ENCODE measurements at regions not wholly inside any gene's neighbourhood (a gene's known extent, or its start where the extent isn't known, plus 50 kb on each side); places are given as distances from the start of the nearest gene placed in this dataset.

GRCh38 chr4:144296941-144297340 lies 156.4 kb upstream of the GYPA start:
- Histone ChIP-seq H3K27ac (no peak overlapping the region), H3K4me3 (no peak overlapping the region), H3K36me3 (no peaks in the 10 kb centered on the region), H4K20me1 (no peaks in the 10 kb centered on the region), H3K4me2 (no peak overlapping the region), H3K9me3 (replicated peaks in 1 of 11) (no peaks in the 10 kb centered on the region), H3K4me1 (no peaks in the 10 kb centered on the region), H3K27me3 (no peaks in the 10 kb centered on the region), H3K9ac (no peak overlapping the region)
- no peak for TF ChIP-seq Cebpa-rat (IDR thresholded peaks at IDR 0.05)

DNA sequence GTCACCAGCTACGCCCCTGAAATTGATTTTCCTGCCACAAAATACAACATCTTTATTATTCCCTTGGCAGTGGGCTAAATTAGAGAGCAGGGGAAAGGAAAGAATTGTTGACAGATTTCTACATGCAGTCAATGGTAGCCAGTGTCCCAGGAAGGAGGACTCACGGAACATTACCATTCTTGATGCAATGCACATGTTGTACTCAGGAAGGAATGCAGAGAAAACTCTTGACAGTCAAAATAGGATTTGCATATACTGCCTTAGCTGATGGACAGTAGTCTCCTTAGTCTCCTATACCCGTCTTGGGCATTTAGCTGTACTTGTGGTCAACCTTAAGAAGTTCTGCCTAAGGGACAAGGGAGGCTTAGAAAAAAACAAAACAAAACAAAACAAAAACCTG lies 158.0 kb upstream of the GYPA start:
- no peak overlapping the region for H3K9ac ChIP-seq
- no peak overlapping the region for H3K4me2 ChIP-seq
- no peak overlapping the region for H3K4me3 ChIP-seq
- H3K36me3 ChIP-seq, result no peaks in the 10 kb centered on the region
- H4K20me1 ChIP-seq, result no peaks in the 10 kb centered on the region
- no peaks in the 10 kb centered on the region for H3K9me3 ChIP-seq (replicated peaks in 1 of 11)
- no peak for TF ChIP-seq Cebpa-rat (IDR thresholded peaks at IDR 0.05)
- no peak overlapping the region for H3K27ac ChIP-seq
- H3K4me1 ChIP-seq, result no peaks in the 10 kb centered on the region
- no peaks in the 10 kb centered on the region for H3K27me3 ChIP-seq

GRCh38 chr4:144300616-144301015 lies 160.1 kb upstream of the GYPA start:
- no peak overlapping the region for H3K4me2 ChIP-seq
- H3K4me3 ChIP-seq, result no peak overlapping the region
- no peaks in the 10 kb centered on the region for H4K20me1 ChIP-seq
- TF ChIP-seq Cebpa-rat (IDR thresholded peaks at IDR 0.05), result no peak
- no peaks in the 10 kb centered on the region for H3K9me3 ChIP-seq (replicated peaks in 1 of 11)
- H3K27ac ChIP-seq, result no peak overlapping the region
- no peaks in the 10 kb centered on the region for H3K27me3 ChIP-seq
- no peak overlapping the region for H3K9ac ChIP-seq
- no peaks in the 10 kb centered on the region for H3K36me3 ChIP-seq
- no peaks in the 10 kb centered on the region for H3K4me1 ChIP-seq

GRCh38 chr4:144302704-144303536 lies 162.4 kb upstream of the GYPA start:
- Histone ChIP-seq H3K4me1 (no peaks in the 10 kb centered on the region), H3K4me3 (no peak overlapping the region), H3K27me3 (no peaks in the 10 kb centered on the region), H3K36me3 (no peaks in the 10 kb centered on the region), H3K4me2 (no peak overlapping the region), H3K9me3 (replicated peaks in 1 of 11) (no peaks in the 10 kb centered on the region), H3K9ac (no peak overlapping the region), H4K20me1 (no peaks in the 10 kb centered on the region), H3K27ac (no peak overlapping the region)
- TF ChIP-seq Cebpa-rat (IDR thresholded peaks at IDR 0.05), result no peak

DNA sequence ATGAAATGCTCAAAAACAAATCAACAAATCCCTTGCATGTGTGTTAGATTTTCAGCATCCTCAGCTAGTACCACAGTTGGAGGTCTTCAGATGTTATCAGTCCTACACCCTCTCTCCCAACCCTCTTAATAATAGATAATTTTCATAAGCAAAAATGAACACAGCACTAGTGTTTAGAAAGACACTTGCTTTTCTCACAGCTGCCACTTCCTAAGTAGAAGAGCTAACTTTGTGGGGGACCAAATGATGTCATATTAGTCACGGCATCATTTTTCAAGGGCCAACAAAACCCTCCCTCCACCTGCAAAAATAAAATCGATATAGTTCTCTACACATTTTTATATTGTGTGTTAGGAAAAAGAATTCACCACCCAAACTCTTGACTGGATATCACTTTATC lies 163.5 kb upstream of the GYPA start:
- H3K9ac ChIP-seq, result no peak overlapping the region
- no peaks in the 10 kb centered on the region for H3K4me1 ChIP-seq
- H3K4me3 ChIP-seq, result no peak overlapping the region
- no peaks in the 10 kb centered on the region for H3K27me3 ChIP-seq
- no peak for TF ChIP-seq Cebpa-rat (IDR thresholded peaks at IDR 0.05)
- no peak overlapping the region for H3K27ac ChIP-seq
- H3K9me3 ChIP-seq (replicated peaks in 1 of 11), result peaks cover 0 to 8% (median 0%) of the 10 kb centered on the region in 11 experiments; a peak in 2 of 22 replicates
- H4K20me1 ChIP-seq, result no peaks in the 10 kb centered on the region
- H3K4me2 ChIP-seq, result no peak overlapping the region
- no peaks in the 10 kb centered on the region for H3K36me3 ChIP-seq

DNA sequence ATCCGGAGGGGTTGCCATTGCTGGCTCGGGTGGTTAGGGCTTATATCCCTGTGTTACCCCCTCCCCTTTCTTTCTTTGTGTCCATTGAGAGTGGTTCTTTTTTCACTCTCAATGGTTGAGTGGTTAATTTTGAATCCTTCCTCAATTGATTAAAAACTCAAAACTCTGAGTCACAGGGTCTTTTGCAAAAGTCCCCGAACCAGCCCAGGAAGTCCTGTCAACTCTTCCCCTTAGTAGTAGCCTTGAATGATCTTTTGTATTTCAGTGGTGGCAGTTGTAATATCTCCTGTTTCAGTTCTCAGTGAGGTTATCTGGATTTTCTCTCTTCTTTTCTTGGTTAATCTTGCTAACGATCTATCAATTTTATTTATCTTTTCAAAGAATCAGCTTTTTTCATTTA lies 170.0 kb upstream of the GYPA start:
- Histone ChIP-seq H3K4me1 (no peaks in the 10 kb centered on the region), H3K9ac (no peak overlapping the region), H3K9me3 (replicated peaks in 1 of 11) (peaks cover 29 to 46% (median 34%) of the 10 kb centered on the region in 11 experiments), H3K4me2 (no peak overlapping the region), H4K20me1 (no peaks in the 10 kb centered on the region), H3K27ac (no peak overlapping the region), H3K4me3 (no peak overlapping the region), H3K27me3 (no peaks in the 10 kb centered on the region), H3K36me3 (peaks cover 0 to 5% (median 0%) of the 10 kb centered on the region in 11 experiments; a peak in 4 of 22 replicates)
- no peak for TF ChIP-seq Cebpa-rat (IDR thresholded peaks at IDR 0.05)

DNA sequence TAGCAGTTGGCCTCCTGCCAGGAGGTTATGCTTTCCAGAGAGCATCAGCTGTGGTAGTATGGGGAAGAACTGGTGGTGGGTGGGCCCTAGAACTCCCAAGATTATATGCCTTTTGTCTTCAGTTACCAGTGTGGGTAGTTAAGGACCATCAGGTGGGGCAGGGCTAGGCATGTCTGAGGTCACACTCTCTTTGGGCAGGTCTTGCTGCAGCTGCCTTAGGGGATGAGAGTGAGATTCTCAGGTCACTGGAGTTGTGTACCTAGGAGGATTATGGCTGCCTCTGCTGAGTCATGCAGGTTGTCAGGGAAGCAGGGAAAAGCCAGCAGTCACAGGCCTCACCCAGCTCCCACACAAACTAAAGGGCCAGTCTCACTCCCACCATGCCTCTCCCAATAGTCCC lies 172.9 kb upstream of the GYPA start:
- TF ChIP-seq Cebpa-rat (IDR thresholded peaks at IDR 0.05), result no peak
- Histone ChIP-seq H3K9me3 (replicated peaks in 1 of 11) (peaks cover 38 to 52% (median 42%) of the 10 kb centered on the region in 11 experiments), H3K36me3 (peaks cover 0 to 5% (median 0%) of the 10 kb centered on the region in 11 experiments; a peak in 4 of 22 replicates), H3K4me2 (no peak overlapping the region), H3K4me1 (peaks cover 3 to 18% (median 15%) of the 10 kb centered on the region in 10 experiments; a peak in 18 of 20 replicates), H3K4me3 (0 out of 20 replicates have a peak overlapping the region, but pooled peaks of 1 of the 10 experiments have one; percentile 19), H4K20me1 (no peaks in the 10 kb centered on the region), H3K9ac (no peak overlapping the region), H3K27me3 (no peaks in the 10 kb centered on the region), H3K27ac (no peak overlapping the region)

DNA sequence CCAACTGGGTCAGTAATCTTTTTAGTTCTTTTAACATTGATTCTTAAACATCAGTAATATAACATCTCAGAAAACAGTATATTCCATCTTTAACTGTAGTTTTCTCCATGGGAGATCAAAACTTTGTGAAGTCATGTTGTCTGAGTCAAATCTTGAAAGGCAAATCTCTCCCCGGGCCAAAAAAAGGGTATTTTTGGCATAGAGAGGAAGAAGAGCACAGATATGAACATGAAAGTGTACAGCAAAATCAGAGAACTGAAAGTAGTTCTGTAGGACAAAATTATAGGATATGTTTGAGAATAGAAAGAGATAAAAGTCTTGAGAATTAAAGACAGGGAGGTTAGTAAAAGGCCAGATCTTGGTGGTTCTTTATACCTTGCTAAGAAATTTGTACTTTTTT lies 176.4 kb upstream of the GYPA start:
- Histone ChIP-seq H3K9ac (no peak overlapping the region), H3K4me3 (no peak overlapping the region), H3K9me3 (replicated peaks in 1 of 11) (peaks cover 38 to 48% (median 41%) of the 10 kb centered on the region in 11 experiments), H3K36me3 (peaks cover 0 to 5% (median 0%) of the 10 kb centered on the region in 11 experiments; a peak in 4 of 22 replicates), H3K27ac (no peak overlapping the region), H4K20me1 (no peaks in the 10 kb centered on the region), H3K4me2 (peak overlapping the region in 10 of 11 experiments; percentile 1 to 45 (median 32); a peak in 16 of 22 replicates), H3K27me3 (no peaks in the 10 kb centered on the region), H3K4me1 (peaks cover 3 to 18% (median 15%) of the 10 kb centered on the region in 10 experiments; a peak in 18 of 20 replicates)
- no peak for TF ChIP-seq Cebpa-rat (IDR thresholded peaks at IDR 0.05)

GRCh38 chr4:144318797-144319196 lies 178.3 kb upstream of the GYPA start:
- H3K4me1 ChIP-seq, result peaks cover 3 to 18% (median 15%) of the 10 kb centered on the region in 10 experiments; a peak in 18 of 20 replicates
- no peaks in the 10 kb centered on the region for H3K27me3 ChIP-seq
- no peaks in the 10 kb centered on the region for H4K20me1 ChIP-seq
- H3K36me3 ChIP-seq, result peaks cover 0 to 4% (median 0%) of the 10 kb centered on the region in 11 experiments; a peak in 3 of 22 replicates
- no peak overlapping the region for H3K27ac ChIP-seq
- TF ChIP-seq Cebpa-rat (IDR thresholded peaks at IDR 0.05), result no peak
- H3K4me3 ChIP-seq, result no peak overlapping the region
- no peak overlapping the region for H3K9ac ChIP-seq
- peaks cover 22 to 40% (median 27%) of the 10 kb centered on the region in 11 experiments for H3K9me3 ChIP-seq (replicated peaks in 1 of 11)
- no peak overlapping the region for H3K4me2 ChIP-seq
